ENCODE measurements at regions not wholly inside any gene's neighbourhood (a gene's known extent, or its start where the extent isn't known, plus 50 kb on each side); places are given as distances from the start of the nearest gene placed in this dataset.

GRCh38 chr13:30009411-30009810, 159.0 kb upstream of the UBL3 start:
- TF ChIP-seq, protein P1, sequence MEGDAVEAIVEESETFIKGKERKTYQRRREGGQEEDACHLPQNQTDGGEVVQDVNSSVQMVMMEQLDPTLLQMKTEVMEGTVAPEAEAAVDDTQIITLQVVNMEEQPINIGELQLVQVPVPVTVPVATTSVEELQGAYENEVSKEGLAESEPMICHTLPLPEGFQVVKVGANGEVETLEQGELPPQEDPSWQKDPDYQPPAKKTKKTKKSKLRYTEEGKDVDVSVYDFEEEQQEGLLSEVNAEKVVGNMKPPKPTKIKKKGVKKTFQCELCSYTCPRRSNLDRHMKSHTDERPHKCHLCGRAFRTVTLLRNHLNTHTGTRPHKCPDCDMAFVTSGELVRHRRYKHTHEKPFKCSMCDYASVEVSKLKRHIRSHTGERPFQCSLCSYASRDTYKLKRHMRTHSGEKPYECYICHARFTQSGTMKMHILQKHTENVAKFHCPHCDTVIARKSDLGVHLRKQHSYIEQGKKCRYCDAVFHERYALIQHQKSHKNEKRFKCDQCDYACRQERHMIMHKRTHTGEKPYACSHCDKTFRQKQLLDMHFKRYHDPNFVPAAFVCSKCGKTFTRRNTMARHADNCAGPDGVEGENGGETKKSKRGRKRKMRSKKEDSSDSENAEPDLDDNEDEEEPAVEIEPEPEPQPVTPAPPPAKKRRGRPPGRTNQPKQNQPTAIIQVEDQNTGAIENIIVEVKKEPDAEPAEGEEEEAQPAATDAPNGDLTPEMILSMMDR (IDR thresholded peaks at IDR 0.05) = no peak
- TF ChIP-seq POLR2A (IDR thresholded peaks at IDR 0.05) (no peak), POLR2AphosphoS5 (IDR thresholded peaks at IDR 0.05) (no peak), EP300 (IDR thresholded peaks at IDR 0.05) (no peak)
